Trophoblast cell (in vitro differentiated cells and primary cell): ENCODE measurements at regions not wholly inside any gene's neighbourhood (a gene's known extent, or its start where the extent isn't known, plus 50 kb on each side); places are given as distances from the start of the nearest gene placed in this dataset.

Experiments
- DNase-seq, 2 donors: peaks; one replicate each; pipeline ENCODE4 v3.0.0-alpha.2; 2016
- H2AFZ ChIP-seq: 2 replicates; pipeline ENCODE4 v1.6.1; 2013; ENCODE audit warnings: low read length, moderate library complexity, mild to moderate bottlenecking; ENCODE audit not compliant: insufficient read depth, poor library complexity
- H2AK5ac ChIP-seq: 2 replicates; pipeline ENCODE4 v1.6.1; 2013; ENCODE audit warnings: mild to moderate bottlenecking, low read length
- H2BK120ac ChIP-seq: 2 replicates; pipeline ENCODE4 v1.6.1; 2013; ENCODE audit warnings: low read length, mild to moderate bottlenecking, moderate library complexity; ENCODE audit not compliant: insufficient read depth, poor library complexity
- H2BK12ac ChIP-seq: 2 replicates; pipeline ENCODE4 v1.6.1; 2013; ENCODE audit warnings: mild to moderate bottlenecking, low read length, moderate library complexity
- H2BK5ac ChIP-seq: 2 replicates; pipeline ENCODE4 v1.6.1; 2013; ENCODE audit warnings: low read length, low read depth, moderate library complexity, mild to moderate bottlenecking; ENCODE audit not compliant: poor library complexity
- H3K14ac ChIP-seq: 2 replicates; pipeline ENCODE4 v1.6.1; 2013; ENCODE audit warnings: mild to moderate bottlenecking, low read length
- H3K18ac ChIP-seq: 2 replicates; pipeline ENCODE4 v1.6.1; 2013; ENCODE audit warnings: mild to moderate bottlenecking, low read length
- H3K23ac ChIP-seq: 2 replicates; pipeline ENCODE4 v1.6.1; 2013; ENCODE audit warnings: low read length
- H3K27ac ChIP-seq: 2 replicates; pipeline ENCODE4 v1.5.1; 2013; ENCODE audit warnings: low read depth, mild to moderate bottlenecking, inconsistent platforms, low read length, moderate library complexity
- H3K27me3 ChIP-seq: 2 replicates; pipeline ENCODE4 v1.6.1; 2013; ENCODE audit warnings: inconsistent platforms, mild to moderate bottlenecking, low read length, moderate library complexity; ENCODE audit not compliant: insufficient read depth
- H3K36me3 ChIP-seq, 2 experiments: 1 replicate in 1 of 2; 2 replicates in 1 of 2; pipeline ENCODE4 v1.6.1; 2013; ENCODE audit warnings: low read length in 2 of 2, mild to moderate bottlenecking in 2 of 2, moderate library complexity in 1 of 2; ENCODE audit not compliant: insufficient read depth in 2 of 2, control insufficient read depth in 1 of 2
- H3K4ac ChIP-seq: 2 replicates; pipeline ENCODE4 v1.6.1; 2013; ENCODE audit warnings: low read depth, mild to moderate bottlenecking, low read length, moderate library complexity
- H3K4me1 ChIP-seq, 2 experiments: 1 replicate in 1 of 2; 2 replicates in 1 of 2; pipeline ENCODE4 v1.6.1; 2013; ENCODE audit warnings: low read length in 2 of 2, mild to moderate bottlenecking in 2 of 2, moderate library complexity in 1 of 2; ENCODE audit not compliant: insufficient read depth in 2 of 2, control insufficient read depth in 1 of 2
- H3K4me2 ChIP-seq: 2 replicates; pipeline ENCODE4 v1.6.1; 2013; ENCODE audit warnings: inconsistent platforms, mild to moderate bottlenecking, low read length, moderate library complexity
- H3K4me3 ChIP-seq: 2 replicates; pipeline ENCODE4 v1.5.1; 2013; ENCODE audit warnings: mild to moderate bottlenecking, low read depth, low read length, inconsistent platforms
- H3K79me1 ChIP-seq: one replicate; pipeline ENCODE4 v1.6.1; 2013; ENCODE audit warnings: low read length
- H3K79me2 ChIP-seq: 2 replicates; pipeline ENCODE4 v1.6.1; 2013; ENCODE audit warnings: low read length, mild to moderate bottlenecking; ENCODE audit not compliant: control insufficient read depth, insufficient read depth, poor library complexity
- H3K9ac ChIP-seq: 2 replicates; pipeline ENCODE4 v1.6.1; 2013; ENCODE audit warnings: mild to moderate bottlenecking, low read length
- H3K9me3 ChIP-seq: 2 replicates; pipeline ENCODE4 v1.6.1; 2013; ENCODE audit warnings: low read depth, mild to moderate bottlenecking, control low read depth, inconsistent platforms, low read length; ENCODE audit not compliant: insufficient read depth
- H4K12ac ChIP-seq: 2 replicates; pipeline ENCODE4 v1.6.1; 2013; ENCODE audit warnings: low read depth, mild to moderate bottlenecking, low read length, moderate library complexity
- H4K8ac ChIP-seq: 2 replicates; pipeline ENCODE4 v1.6.1; 2013; ENCODE audit warnings: low read depth, mild to moderate bottlenecking, low read length, moderate library complexity
- H4K91ac ChIP-seq: one replicate; pipeline ENCODE4 v1.6.1; 2013; ENCODE audit warnings: low read depth, mild to moderate bottlenecking, low read length, moderate library complexity
- WGBS: extraction: QIAGEN DNeasy Blood & Tissue Kit; methylation state at CpG from one replicate; pipeline ENCODE4 v1.1.7; 2013; ENCODE audit warnings: missing lambda C conversion rate; ENCODE audit not compliant: insufficient read length, insufficient coverage; ENCODE audit errors: extremely low coverage; 5-methylcytosine and 5-hydroxymethylcytosine counted together

DNA sequence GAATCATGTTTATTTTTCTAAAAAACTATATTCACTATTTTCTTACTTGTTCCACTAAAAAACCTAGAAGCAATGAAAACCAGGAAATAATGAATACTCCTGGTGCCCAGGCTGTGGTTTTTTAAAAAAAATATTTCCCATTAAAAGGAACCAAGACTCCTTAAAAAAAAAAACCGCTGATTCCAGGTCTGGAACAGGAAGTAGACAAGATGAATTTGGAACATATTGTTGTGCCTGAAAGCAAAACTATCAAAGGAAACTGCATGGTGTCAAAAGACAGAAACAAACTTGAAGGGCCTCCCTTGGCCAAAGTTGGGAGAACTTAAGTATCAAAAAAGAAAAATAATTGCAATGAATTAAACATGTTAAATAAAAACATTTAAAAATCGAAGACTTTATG lies 245.3 kb upstream of the P2RY1 start:
- no peaks in the 10 kb centered on the region for H3K27me3 ChIP-seq
- H3K4me2 ChIP-seq, result no peak overlapping the region
- H3K14ac ChIP-seq, result no peak overlapping the region
- H2AFZ ChIP-seq, result no peak overlapping the region
- no peak overlapping the region for H3K23ac ChIP-seq
- H3K18ac ChIP-seq, result no peak overlapping the region
- H3K9me3 ChIP-seq, result no peaks in the 10 kb centered on the region
- H2BK5ac ChIP-seq, result no peak overlapping the region
- no peak overlapping the region for H4K12ac ChIP-seq
- H3K4ac ChIP-seq, result no peak overlapping the region
- no peaks in the 10 kb centered on the region for H3K79me2 ChIP-seq
- H3K4me1 ChIP-seq, result no peaks in the 10 kb centered on the region
- WGBS, result no CpG with 5 or more reads among the region's 2 CpGs
- no peak overlapping the region for H3K27ac ChIP-seq
- H3K4me3 ChIP-seq, result no peak overlapping the region
- H2AK5ac ChIP-seq, result no peak overlapping the region
- H3K9ac ChIP-seq, result no peak overlapping the region
- no peak overlapping the region for H2BK120ac ChIP-seq
- H3K36me3 ChIP-seq, result no peaks in the 10 kb centered on the region
- no peak for DNase-seq
- H3K79me1 ChIP-seq, result no peaks in the 10 kb centered on the region
- no peak overlapping the region for H4K8ac ChIP-seq
- H2BK12ac ChIP-seq, result no peak overlapping the region
- H4K91ac ChIP-seq, result no peak overlapping the region

DNA sequence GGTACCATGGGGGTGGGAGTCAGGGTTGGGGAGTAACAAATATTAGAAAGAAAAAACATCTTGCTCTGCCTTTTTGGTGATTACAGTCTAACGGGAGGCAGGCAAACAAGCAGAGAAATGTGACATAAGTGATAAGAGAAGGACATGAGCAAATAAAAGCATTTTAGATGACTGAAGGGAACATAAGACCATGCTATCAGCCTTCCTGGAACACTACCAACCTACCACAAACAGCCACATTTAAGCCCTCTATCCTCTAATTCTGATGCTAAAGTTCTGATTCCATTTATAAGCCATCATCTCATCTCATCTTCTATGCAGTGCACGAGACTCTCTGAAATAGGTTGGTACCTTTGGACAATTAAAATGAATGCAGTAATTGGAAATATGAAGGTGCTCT lies 243.4 kb upstream of the P2RY1 start:
- no peaks in the 10 kb centered on the region for H3K36me3 ChIP-seq
- H3K27ac ChIP-seq, result no peak overlapping the region
- no peak overlapping the region for H3K9ac ChIP-seq
- no peak overlapping the region for H2AFZ ChIP-seq
- H2BK5ac ChIP-seq, result no peak overlapping the region
- H3K9me3 ChIP-seq, result no peaks in the 10 kb centered on the region
- H3K79me1 ChIP-seq, result no peaks in the 10 kb centered on the region
- no peak overlapping the region for H3K4me2 ChIP-seq
- H3K14ac ChIP-seq, result no peak overlapping the region
- no peak overlapping the region for H3K4ac ChIP-seq
- no peak overlapping the region for H3K23ac ChIP-seq
- no peak for DNase-seq
- no peak overlapping the region for H2AK5ac ChIP-seq
- H3K4me3 ChIP-seq, result no peak overlapping the region
- H2BK12ac ChIP-seq, result no peak overlapping the region
- no peak overlapping the region for H4K12ac ChIP-seq
- H4K91ac ChIP-seq, result no peak overlapping the region
- H3K18ac ChIP-seq, result no peak overlapping the region
- no peaks in the 10 kb centered on the region for H3K4me1 ChIP-seq
- no peaks in the 10 kb centered on the region for H3K79me2 ChIP-seq
- WGBS, result no CpG with 5 or more reads among the region's 2 CpGs
- no peak overlapping the region for H4K8ac ChIP-seq
- no peak overlapping the region for H2BK120ac ChIP-seq
- H3K27me3 ChIP-seq, result no peaks in the 10 kb centered on the region

DNA sequence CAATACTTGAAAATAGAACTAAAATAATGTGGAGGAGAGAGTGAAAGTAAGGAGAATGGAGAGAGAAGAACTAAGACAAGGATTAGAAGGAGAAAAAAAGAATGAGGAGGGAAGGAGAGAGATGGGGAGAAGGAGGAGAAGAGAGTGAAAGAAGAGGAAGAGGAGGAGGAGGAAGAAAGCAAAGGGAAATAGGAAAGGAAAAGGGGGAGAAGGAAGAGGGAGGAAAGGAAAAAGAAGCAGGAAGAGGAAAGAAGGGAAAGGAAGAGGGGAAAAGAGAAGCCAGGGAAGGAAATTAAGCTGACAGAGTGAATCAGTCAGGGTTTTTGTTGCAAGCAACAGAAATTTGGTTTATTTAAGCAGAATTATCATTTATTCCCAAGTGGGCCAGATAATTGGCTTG lies 241.7 kb upstream of the P2RY1 start:
- Histone ChIP-seq H4K8ac (no peak overlapping the region), H3K9me3 (no peaks in the 10 kb centered on the region), H3K4ac (no peak overlapping the region), H3K36me3 (no peaks in the 10 kb centered on the region), H4K12ac (no peak overlapping the region), H4K91ac (no peak overlapping the region), H2AFZ (no peak overlapping the region), H3K4me1 (no peaks in the 10 kb centered on the region), H3K27ac (no peak overlapping the region), H3K9ac (no peak overlapping the region), H3K23ac (no peak overlapping the region), H2AK5ac (no peak overlapping the region), H2BK5ac (no peak overlapping the region), H2BK120ac (no peak overlapping the region), H3K79me1 (no peaks in the 10 kb centered on the region), H2BK12ac (no peak overlapping the region), H3K4me3 (no peak overlapping the region), H3K27me3 (no peaks in the 10 kb centered on the region), H3K79me2 (no peaks in the 10 kb centered on the region), H3K18ac (no peak overlapping the region), H3K4me2 (no peak overlapping the region), H3K14ac (no peak overlapping the region)
- no peak for DNase-seq

DNA sequence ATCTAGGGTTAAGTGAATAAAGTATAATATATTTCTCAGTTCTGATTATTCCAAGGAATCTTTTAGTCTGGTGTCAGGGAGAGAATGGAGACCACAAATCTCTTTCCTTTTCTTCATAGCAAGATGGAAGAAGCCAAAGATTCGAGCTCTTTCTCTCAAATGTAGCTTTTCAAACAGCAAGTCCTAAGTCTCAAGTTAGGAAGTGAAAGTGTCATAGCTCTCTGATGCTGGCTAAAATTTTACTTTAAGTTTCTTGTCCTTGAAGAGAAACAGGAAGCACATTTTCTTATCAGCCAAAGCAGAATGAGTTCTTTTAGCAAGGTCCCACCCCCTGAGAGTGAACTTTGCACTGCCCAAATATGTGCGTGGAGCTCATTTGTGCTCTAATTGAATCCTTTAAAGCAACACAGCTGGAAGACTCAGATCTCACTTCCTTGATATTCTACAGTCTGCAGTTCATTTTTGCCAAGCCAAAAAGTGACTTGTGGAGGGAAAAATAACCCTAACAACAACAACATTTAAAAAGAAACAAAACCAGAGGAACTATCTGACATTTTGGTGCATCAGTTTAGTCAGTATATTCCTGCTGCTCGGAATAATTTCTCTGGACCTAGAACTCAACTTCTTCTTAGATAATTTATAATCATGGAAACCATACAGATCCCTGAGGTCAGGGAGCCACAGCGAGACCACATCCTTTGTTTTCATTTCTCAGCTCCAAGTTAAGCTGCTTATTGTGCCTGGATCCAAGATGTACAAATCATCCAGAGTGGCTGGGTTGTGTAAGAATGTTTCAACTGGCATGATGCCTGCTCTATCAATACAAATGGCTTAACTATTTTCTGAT lies 238.7 kb upstream of the P2RY1 start:
- Histone ChIP-seq H3K79me2 (no peaks in the 10 kb centered on the region), H3K4me2 (no peak overlapping the region), H3K79me1 (no peaks in the 10 kb centered on the region), H3K36me3 (no peaks in the 10 kb centered on the region), H3K4ac (no peak overlapping the region), H2BK5ac (no peak overlapping the region), H4K91ac (no peak overlapping the region), H4K12ac (no peak overlapping the region), H2BK12ac (no peak overlapping the region), H3K14ac (no peak overlapping the region), H3K27ac (no peak overlapping the region), H3K23ac (no peak overlapping the region), H3K4me3 (no peak overlapping the region), H2AK5ac (no peak overlapping the region), H3K9me3 (no peaks in the 10 kb centered on the region), H3K9ac (no peak overlapping the region), H2AFZ (no peak overlapping the region), H3K27me3 (no peaks in the 10 kb centered on the region), H3K4me1 (no peaks in the 10 kb centered on the region), H3K18ac (no peak overlapping the region), H2BK120ac (no peak overlapping the region), H4K8ac (no peak overlapping the region)
- no CpG with 5 or more reads among the region's 4 CpGs for WGBS
- peak in 1 of 2 donors; percentile 10 for DNase-seq
